ENCODE measurements at regions not wholly inside any gene's neighbourhood (a gene's known extent, or its start where the extent isn't known, plus 50 kb on each side); places are given as distances from the start of the nearest gene placed in this dataset.
"Not testable (repeated sequence)": the region's sequence is repeated elsewhere in the genome, so short reads cannot be mapped to it uniquely, and the experiment has no call there.

DNA sequence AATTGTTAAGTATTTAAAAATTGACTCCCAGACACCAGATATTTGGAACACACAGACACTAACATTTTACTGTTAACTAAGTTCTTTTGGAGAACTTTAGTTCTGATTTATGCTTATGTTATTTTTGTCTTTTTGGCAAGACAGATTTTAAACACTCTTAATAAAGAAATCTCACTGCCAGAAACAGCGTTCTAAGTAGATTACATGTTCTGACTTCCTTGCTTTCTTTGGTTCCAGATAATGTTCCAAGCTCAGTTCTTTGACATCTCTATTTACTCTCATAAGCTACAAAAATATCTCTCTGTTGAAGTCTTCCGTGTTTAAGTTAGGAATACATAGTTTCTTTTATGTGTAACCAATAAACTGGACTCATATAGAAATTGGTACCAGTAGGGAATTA is 1699.6 kb downstream of the OTOL1 start (continued):
- no peak for TF ChIP-seq ZNF174 (tag by site-specific recombination; IDR thresholded peaks at IDR 0.05)

DNA sequence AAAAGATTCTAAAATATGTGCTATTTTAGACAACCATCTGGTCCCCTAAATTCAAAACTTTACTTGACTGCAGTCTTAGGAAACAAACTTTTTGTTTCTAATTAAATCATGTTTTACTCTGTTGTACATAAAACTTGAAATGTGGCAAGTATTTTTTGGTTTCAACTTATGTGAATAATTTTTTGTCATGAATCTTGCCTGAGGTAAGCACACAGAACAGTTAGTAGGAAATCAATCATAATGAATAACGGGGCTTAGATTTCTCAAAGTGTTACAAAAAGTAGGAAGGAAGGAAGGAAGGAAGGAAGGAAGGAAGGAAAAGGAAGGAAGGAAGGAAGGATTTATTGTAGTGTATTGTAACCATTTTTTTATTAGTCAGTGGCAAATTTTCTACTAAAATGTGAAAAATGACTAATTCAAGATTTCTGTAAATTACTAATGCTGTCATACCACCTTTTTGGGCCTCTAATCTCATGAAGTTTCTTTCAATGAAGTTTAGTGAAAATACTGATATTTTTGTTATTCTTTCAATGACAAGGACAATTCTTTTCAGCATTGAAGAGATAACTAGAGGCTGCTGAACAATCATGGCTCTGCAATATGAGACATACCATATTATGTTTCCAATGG is 1689.2 kb downstream of the OTOL1 start:
- CTCF ChIA-PET = no interaction called here
- Histone ChIP-seq H3K4me3 (ENCODE audit: low read depth, low read length) (no peak overlapping the region), H3K9me3 (ENCODE audit: control insufficient read depth, insufficient read depth, low read depth, low read length) (no peaks in the 10 kb centered on the region), H3K36me3 (ENCODE audit: control insufficient read depth in 2 of 2, insufficient read depth in 1 of 2, low read length in 2 of 2) (no peaks in the 10 kb centered on the region), H3K27ac (ENCODE audit: extremely low read depth, low read depth, low read length) (no peak overlapping the region), H3K4me1 (ENCODE audit: control insufficient read depth, insufficient read depth, low read length) (no peaks in the 10 kb centered on the region)
- POLR2A ChIA-PET = no interaction called here
- TF ChIP-seq ZNF202 (tag by site-specific recombination; IDR thresholded peaks at IDR 0.05; ENCODE audit: borderline replicate concordance) (no peak), ZNF670 (tag by site-specific recombination; IDR thresholded peaks at IDR 0.05; ENCODE audit: low read depth) (no peak), ZNF324 (tag by site-specific recombination; IDR thresholded peaks at IDR 0.05) (no peak), ZNF560 (tag by site-specific recombination; IDR thresholded peaks at IDR 0.05; ENCODE audit: borderline replicate concordance) (no peak)
- TF ChIP-seq, protein P1, sequence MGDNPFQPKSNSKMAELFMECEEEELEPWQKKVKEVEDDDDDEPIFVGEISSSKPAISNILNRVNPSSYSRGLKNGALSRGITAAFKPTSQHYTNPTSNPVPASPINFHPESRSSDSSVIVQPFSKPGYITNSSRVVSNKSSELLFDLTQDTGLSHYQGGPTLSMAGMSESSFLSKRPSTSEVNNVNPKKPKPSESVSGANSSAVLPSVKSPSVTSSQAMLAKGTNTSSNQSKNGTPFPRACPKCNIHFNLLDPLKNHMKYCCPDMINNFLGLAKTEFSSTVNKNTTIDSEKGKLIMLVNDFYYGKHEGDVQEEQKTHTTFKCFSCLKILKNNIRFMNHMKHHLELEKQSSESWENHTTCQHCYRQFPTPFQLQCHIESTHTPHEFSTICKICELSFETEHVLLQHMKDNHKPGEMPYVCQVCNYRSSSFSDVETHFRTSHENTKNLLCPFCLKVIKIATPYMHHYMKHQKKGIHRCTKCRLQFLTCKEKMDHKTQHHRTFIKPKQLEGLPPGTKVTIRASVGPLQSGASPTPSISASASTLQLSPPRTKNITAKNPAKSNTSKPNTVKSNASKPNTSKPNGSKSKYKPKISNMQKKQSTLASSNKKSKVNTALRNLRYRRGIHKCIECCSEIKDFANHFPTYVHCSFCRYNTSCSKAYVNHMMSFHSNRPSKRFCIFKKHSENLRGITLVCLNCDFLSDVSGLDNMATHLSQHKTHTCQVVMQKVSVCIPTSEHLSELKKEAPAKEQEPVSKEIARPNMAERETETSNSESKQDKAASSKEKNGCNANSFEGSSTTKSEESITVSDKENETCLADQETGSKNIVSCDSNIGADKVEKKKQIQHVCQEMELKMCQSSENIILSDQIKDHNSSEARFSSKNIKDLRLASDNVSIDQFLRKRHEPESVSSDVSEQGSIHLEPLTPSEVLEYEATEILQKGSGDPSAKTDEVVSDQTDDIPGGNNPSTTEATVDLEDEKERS (tag by site-specific recombination; IDR thresholded peaks at IDR 0.05) = no peak
- TF ChIP-seq, protein P2, sequence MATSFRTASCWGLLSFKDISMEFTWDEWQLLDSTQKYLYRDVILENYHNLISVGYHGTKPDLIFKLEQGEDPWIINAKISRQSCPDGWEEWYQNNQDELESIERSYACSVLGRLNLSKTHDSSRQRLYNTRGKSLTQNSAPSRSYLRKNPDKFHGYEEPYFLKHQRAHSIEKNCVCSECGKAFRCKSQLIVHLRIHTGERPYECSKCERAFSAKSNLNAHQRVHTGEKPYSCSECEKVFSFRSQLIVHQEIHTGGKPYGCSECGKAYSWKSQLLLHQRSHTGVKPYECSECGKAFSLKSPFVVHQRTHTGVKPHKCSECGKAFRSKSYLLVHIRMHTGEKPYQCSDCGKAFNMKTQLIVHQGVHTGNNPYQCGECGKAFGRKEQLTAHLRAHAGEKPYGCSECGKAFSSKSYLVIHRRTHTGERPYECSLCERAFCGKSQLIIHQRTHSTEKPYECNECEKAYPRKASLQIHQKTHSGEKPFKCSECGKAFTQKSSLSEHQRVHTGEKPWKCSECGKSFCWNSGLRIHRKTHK (tag by site-specific recombination; IDR thresholded peaks at IDR 0.05) = no peak
- TF ChIP-seq, protein P3, sequence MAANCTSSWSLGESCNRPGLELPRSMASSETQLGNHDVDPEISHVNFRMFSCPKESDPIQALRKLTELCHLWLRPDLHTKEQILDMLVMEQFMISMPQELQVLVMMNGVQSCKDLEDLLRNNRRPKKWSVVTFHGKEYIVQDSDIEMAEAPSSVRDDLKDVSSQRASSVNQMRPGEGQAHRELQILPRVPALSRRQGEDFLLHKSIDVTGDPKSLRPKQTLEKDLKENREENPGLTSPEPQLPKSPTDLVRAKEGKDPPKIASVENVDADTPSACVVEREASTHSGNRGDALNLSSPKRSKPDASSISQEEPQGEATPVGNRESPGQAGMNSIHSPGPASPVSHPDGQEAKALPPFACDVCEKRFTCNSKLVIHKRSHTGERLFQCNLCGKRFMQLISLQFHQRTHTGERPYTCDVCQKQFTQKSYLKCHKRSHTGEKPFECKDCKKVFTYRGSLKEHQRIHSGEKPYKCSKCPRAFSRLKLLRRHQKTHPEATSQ (tag by site-specific recombination; IDR thresholded peaks at IDR 0.05) = no peak

DNA sequence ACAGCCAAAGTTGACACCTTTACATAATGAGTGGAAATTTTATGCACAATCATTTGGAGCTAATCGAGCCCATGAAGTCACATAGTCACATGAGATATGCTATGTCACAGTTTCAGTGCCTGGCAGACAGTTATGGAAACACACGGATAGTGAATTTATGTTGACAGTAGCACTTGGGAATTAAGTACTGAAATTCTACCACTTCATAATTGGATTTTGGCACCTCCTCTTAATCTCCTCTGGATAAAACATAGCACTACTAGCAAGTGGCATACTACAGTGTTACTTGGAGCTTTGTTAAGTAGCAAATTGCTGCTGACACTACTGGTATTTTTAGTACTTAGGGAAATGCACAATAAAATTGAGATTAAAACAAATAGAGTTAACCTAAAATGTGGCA is 1679.4 kb downstream of the OTOL1 start:
- no peak for TF ChIP-seq ZNF10 (tag by site-specific recombination; IDR thresholded peaks at IDR 0.05)
- TF ChIP-seq ZNF530 (tag by site-specific recombination; IDR thresholded peaks at IDR 0.05; ENCODE audit: low read depth) = no peak
- TF ChIP-seq ZNF560 (tag by site-specific recombination; IDR thresholded peaks at IDR 0.05; ENCODE audit: borderline replicate concordance) = no peak
- no peak for TF ChIP-seq ZNF146 (tag by site-specific recombination; IDR thresholded peaks at IDR 0.05)
- TF ChIP-seq KLF16 (tag by site-specific recombination; IDR thresholded peaks at IDR 0.05) = no peak
- no peak for TF ChIP-seq ZNF394 (tag by site-specific recombination; IDR thresholded peaks at IDR 0.05; ENCODE audit: borderline replicate concordance)
- ChIA-PET POLR2A (no interaction called here), CTCF (no interaction called here)
- no peaks in the 10 kb centered on the region for H3K9me3 ChIP-seq (ENCODE audit: control insufficient read depth, insufficient read depth, low read depth, low read length)
- H3K27ac ChIP-seq (ENCODE audit: extremely low read depth, low read depth, low read length) = no peak overlapping the region
- no peaks in the 10 kb centered on the region for H3K4me1 ChIP-seq (ENCODE audit: control insufficient read depth, insufficient read depth, low read length)
- no peaks in the 10 kb centered on the region for H3K36me3 ChIP-seq (ENCODE audit: control insufficient read depth in 2 of 2, insufficient read depth in 1 of 2, low read length in 2 of 2)
- no peak overlapping the region for H3K4me3 ChIP-seq (ENCODE audit: low read depth, low read length)

DNA sequence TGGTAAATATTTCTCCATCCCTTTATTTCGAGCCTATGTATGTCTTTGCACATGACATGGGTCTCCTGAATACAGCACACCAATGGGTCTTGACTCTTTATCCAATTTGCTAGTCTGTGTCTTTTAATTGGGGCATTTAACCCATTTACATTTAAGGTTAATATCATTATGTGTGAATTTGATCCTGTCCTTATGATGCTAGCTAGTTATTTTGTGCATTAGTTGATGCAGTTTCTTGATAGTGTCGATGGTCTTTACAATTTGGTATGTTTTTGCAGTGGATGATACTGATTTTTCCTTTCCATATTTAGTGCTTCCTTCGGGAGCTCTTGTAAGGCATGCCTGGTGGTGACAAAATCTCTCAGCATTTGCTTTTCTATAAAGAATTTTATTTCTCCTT is 1675.9 kb downstream of the OTOL1 start:
- CTCF ChIA-PET = interaction anchor here (0.6 kb wide), 1 partner anchor 10 kb away, joined by 3 read pairs; no protein-coding TSS in a partner anchor
- POLR2A ChIA-PET = not testable (repeated sequence)

More for the DNA sequence above, 1675.9 kb downstream of the OTOL1 start:
- not testable (repeated sequence) for H3K9me3 ChIP-seq (ENCODE audit: control insufficient read depth, insufficient read depth, low read depth, low read length); H3K36me3 ChIP-seq (ENCODE audit: control insufficient read depth in 2 of 2, insufficient read depth in 1 of 2, low read length in 2 of 2); H3K4me3 ChIP-seq (ENCODE audit: low read depth, low read length); H3K4me1 ChIP-seq (ENCODE audit: control insufficient read depth, insufficient read depth, low read length); H3K27ac ChIP-seq (ENCODE audit: extremely low read depth, low read depth, low read length)

Measured in HEK293 (cell line).